ENCODE measurements at regions not wholly inside any gene's neighbourhood (a gene's known extent, or its start where the extent isn't known, plus 50 kb on each side); places are given as distances from the start of the nearest gene placed in this dataset.

DNA sequence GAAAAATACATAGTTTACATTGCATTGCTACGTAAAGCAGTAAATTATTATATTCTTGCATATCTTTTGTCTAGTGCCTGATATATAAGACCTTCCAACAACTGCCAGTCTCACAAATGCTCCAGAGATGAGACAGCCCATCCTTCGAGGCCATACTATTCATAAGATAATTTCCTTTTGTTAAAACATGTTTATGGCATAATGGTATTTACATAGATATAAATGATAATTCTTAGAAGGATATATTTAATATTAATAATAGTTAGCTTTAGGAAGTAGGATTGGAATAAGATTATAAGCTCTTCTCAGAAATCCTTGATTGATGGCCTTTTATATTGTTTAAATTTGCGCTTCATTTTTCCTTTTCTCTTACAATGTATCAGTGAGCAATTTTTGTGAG, 1410.1 kb upstream of the MIR17HG start:
- in situ Hi-C loops (cut with MboI), result no loop called here
- ChIA-PET CTCF (ENCODE audit: low intra/inter-chr PET ratio) (no interaction called here), POLR2A (interaction anchor here (1.0 to 1.1 kb wide), 2 partner anchors 8 to 16 kb away, joined by 4 read pairs; no protein-coding TSS in a partner anchor)
- Histone ChIP-seq H3K27ac (ENCODE audit: extremely low read depth, low read depth, low read length) (no peak overlapping the region), H3K9me3 (replicated peaks; ENCODE audit: control insufficient read depth, insufficient read depth, low read depth, low read length) (0 out of 2 replicates have a peak, but pooled peaks cover 1% of the 10 kb centered on the region), H3K4me1 (replicated peaks in 1 of 2; ENCODE audit: control insufficient read depth in 2 of 2, insufficient read depth in 2 of 2, low read length in 2 of 2) (no peaks in the 10 kb centered on the region), H3K9me1 (ENCODE audit: control insufficient read depth, insufficient read depth, low read length) (no peaks in the 10 kb centered on the region), H3K4me2 (ENCODE audit: insufficient read depth, low read length) (no peak overlapping the region), H3K4me3 (no peak overlapping the region), H2AFZ (ENCODE audit: low read depth, low read length) (no peak overlapping the region), H3K27me3 (ENCODE audit: control insufficient read depth in 2 of 2, insufficient read depth in 2 of 2, low read length in 2 of 2) (no peaks in the 10 kb centered on the region), H3K79me2 (ENCODE audit: control insufficient read depth, insufficient read depth, low read length) (no peaks in the 10 kb centered on the region), H3K9ac (ENCODE audit: insufficient read depth in 1 of 2, low read depth in 2 of 2, low read length in 2 of 2) (no peak overlapping the region), H3K36me3 (ENCODE audit: control insufficient read depth, insufficient read depth, low read length) (no peaks in the 10 kb centered on the region), H4K20me1 (replicated peaks; ENCODE audit: control insufficient read depth, insufficient read depth, low read length) (no peaks in the 10 kb centered on the region)
- ATAC-seq (no peak), DNase-seq (ENCODE audit: extremely low read depth in 1 of 4, low spot score in 3 of 4) (no peak), FAIRE-seq (no peak)
- no TSS peak for BruUV-seq (replicated peaks)
- TF ChIP-seq HES1 (IDR thresholded peaks at IDR 0.05; ENCODE audit: low read depth) (no peak), TFAM (CRISPR knock-in tag; conservative IDR thresholded peaks at IDR 0.05) (peak; percentile 68), NONO (IDR thresholded peaks at IDR 0.05; ENCODE audit: low read depth in 2 of 2, low read length in 1 of 2) (0 out of 4 replicates have a peak, but pooled peaks of 1 of the 2 experiments have one; percentile 57)
- intact Hi-C loops (cut with micrococcal nuclease), result no loop called here
- under 1% methylated on average over 3 of the region's 3 CpGs for WGBS (ENCODE audit: insufficient coverage, low coverage, missing lambda C conversion rate)

GRCh38 chr13:89940383-89940782, 1407.1 kb upstream of the MIR17HG start:
- 0% methylated on average over 1 of the region's 1 CpG for WGBS (ENCODE audit: insufficient coverage, low coverage, missing lambda C conversion rate)
- no peaks in the 10 kb centered on the region for H3K9me1 ChIP-seq (ENCODE audit: control insufficient read depth, insufficient read depth, low read length)
- intact Hi-C loops (cut with micrococcal nuclease) (no loop called here), in situ Hi-C loops (cut with MboI) (no loop called here)
- DNase-seq (ENCODE audit: extremely low read depth in 1 of 4, low spot score in 3 of 4), result no peak
- no peaks in the 10 kb centered on the region for H3K79me2 ChIP-seq (ENCODE audit: control insufficient read depth, insufficient read depth, low read length)
- H2AFZ ChIP-seq (ENCODE audit: low read depth, low read length), result no peak overlapping the region
- 0 out of 4 replicates have a peak, but pooled peaks of 1 of the 2 experiments have one; percentile 13 for TF ChIP-seq NONO (IDR thresholded peaks at IDR 0.05; ENCODE audit: low read depth in 2 of 2, low read length in 1 of 2)
- TF ChIP-seq ELF2 (CRISPR knock-in tag; IDR thresholded peaks at IDR 0.05), result peak; percentile 52
- 0 out of 2 replicates have a peak, but pooled peaks have one; percentile 65 for TF ChIP-seq TGIF2 (CRISPR knock-in tag; IDR thresholded peaks at IDR 0.05)
- no peak for TF ChIP-seq BMI1 (IDR thresholded peaks at IDR 0.05; ENCODE audit: low read length)
- no peak for ATAC-seq
- H3K9ac ChIP-seq (ENCODE audit: insufficient read depth in 1 of 2, low read depth in 2 of 2, low read length in 2 of 2), result no peak overlapping the region
- no peaks in the 10 kb centered on the region for H3K36me3 ChIP-seq (ENCODE audit: control insufficient read depth, insufficient read depth, low read length)
- no peak overlapping the region for H3K4me2 ChIP-seq (ENCODE audit: insufficient read depth, low read length)
- ChIA-PET POLR2A (no interaction called here), CTCF (ENCODE audit: low intra/inter-chr PET ratio) (no interaction called here)
- H3K27ac ChIP-seq (ENCODE audit: extremely low read depth, low read depth, low read length), result no peak overlapping the region
- H3K9me3 ChIP-seq (replicated peaks; ENCODE audit: control insufficient read depth, insufficient read depth, low read depth, low read length), result no peaks in the 10 kb centered on the region
- H3K4me1 ChIP-seq (replicated peaks in 1 of 2; ENCODE audit: control insufficient read depth in 2 of 2, insufficient read depth in 2 of 2, low read length in 2 of 2), result no peaks in the 10 kb centered on the region
- no peak for FAIRE-seq
- no peaks in the 10 kb centered on the region for H3K27me3 ChIP-seq (ENCODE audit: control insufficient read depth in 2 of 2, insufficient read depth in 2 of 2, low read length in 2 of 2)
- H4K20me1 ChIP-seq (replicated peaks; ENCODE audit: control insufficient read depth, insufficient read depth, low read length), result no peaks in the 10 kb centered on the region
- no TSS peak for BruUV-seq (replicated peaks)
- H3K4me3 ChIP-seq, result no peak overlapping the region

Data from K562 (cell line).